HG03095 (cell line): ENCODE measurements at regions not wholly inside any gene's neighbourhood (a gene's known extent, or its start where the extent isn't known, plus 50 kb on each side); places are given as distances from the start of the nearest gene placed in this dataset.
A peak's percentile ranks its signal among the peaks of the same experiment; 100 is the strongest.

Experiments used
- ATAC-seq: cut with Tn5 transposase; IDR thresholded peaks from one replicate; pipeline ENCODE4 v1.9.1; 2021; ENCODE audit warnings: moderate library complexity; ENCODE audit not compliant: unreplicated experiment

GRCh38 chr2:37541516-37541915, 129.9 kb downstream of the CDC42EP3 start:
- ATAC-seq = no peak

- no peak for ATAC-seq
Measured at GRCh38 chr2:37543999-37544557, 127.4 kb downstream of the CDC42EP3 start.

GRCh38 chr2:37544591-37545031, 126.8 kb downstream of the CDC42EP3 start:
- no peak for ATAC-seq

- peak; percentile 63 for ATAC-seq
Measured at GRCh38 chr2:37549598-37549997, 121.8 kb downstream of the CDC42EP3 start.

GRCh38 chr2:37550190-37550589, 121.3 kb downstream of the CDC42EP3 start:
- ATAC-seq = peak; percentile 47

GRCh38 chr2:37551783-37552182, 119.7 kb downstream of the CDC42EP3 start:
- no peak for ATAC-seq

GRCh38 chr2:37552339-37552738, 119.1 kb downstream of the CDC42EP3 start:
- no peak for ATAC-seq

- ATAC-seq = no peak
Measured at GRCh38 chr2:37553411-37554154, 117.9 kb downstream of the CDC42EP3 start.

- ATAC-seq = no peak
Measured at GRCh38 chr2:37554155-37554510, 117.3 kb downstream of the CDC42EP3 start.

- ATAC-seq = no peak
Measured at GRCh38 chr2:37554687-37555086, 116.8 kb downstream of the CDC42EP3 start.

GRCh38 chr2:37555457-37555856, 116.0 kb downstream of the CDC42EP3 start:
- no peak for ATAC-seq

GRCh38 chr2:37556256-37556655, 115.2 kb downstream of the CDC42EP3 start:
- no peak for ATAC-seq

- peak; percentile 74 for ATAC-seq
Measured at GRCh38 chr2:37558623-37559022, 112.8 kb downstream of the CDC42EP3 start.

- ATAC-seq = no peak
Measured at GRCh38 chr2:37560241-37560848, 111.1 kb downstream of the CDC42EP3 start.

- no peak for ATAC-seq
Measured at GRCh38 chr2:37560863-37561614, 110.4 kb downstream of the CDC42EP3 start.

- no peak for ATAC-seq
Measured at GRCh38 chr2:37561615-37562569, 109.5 kb downstream of the CDC42EP3 start.

- ATAC-seq = no peak
Measured at GRCh38 chr2:37563375-37564015, 107.9 kb downstream of the CDC42EP3 start.

GRCh38 chr2:37564356-37564755, 107.1 kb downstream of the CDC42EP3 start:
- ATAC-seq = no peak

GRCh38 chr2:37566517-37566981, 104.9 kb downstream of the CDC42EP3 start:
- ATAC-seq = no peak

GRCh38 chr2:37568565-37568964, 102.9 kb downstream of the CDC42EP3 start:
- no peak for ATAC-seq
